Midbrain (tissue), 1 donor: ENCODE measurements at regions not wholly inside any gene's neighbourhood (a gene's known extent, or its start where the extent isn't known, plus 50 kb on each side); places are given as distances from the start of the nearest gene placed in this dataset.

ENCODE experiments used
- DNase-seq: peaks from one replicate; lab custom pipeline; 2025; lab: John Stamatoyannopoulos, UW

GRCh38 chr1:34270181-34270580 lies 93.5 kb downstream of the C1orf94 start:
- no peak for DNase-seq

DNA sequence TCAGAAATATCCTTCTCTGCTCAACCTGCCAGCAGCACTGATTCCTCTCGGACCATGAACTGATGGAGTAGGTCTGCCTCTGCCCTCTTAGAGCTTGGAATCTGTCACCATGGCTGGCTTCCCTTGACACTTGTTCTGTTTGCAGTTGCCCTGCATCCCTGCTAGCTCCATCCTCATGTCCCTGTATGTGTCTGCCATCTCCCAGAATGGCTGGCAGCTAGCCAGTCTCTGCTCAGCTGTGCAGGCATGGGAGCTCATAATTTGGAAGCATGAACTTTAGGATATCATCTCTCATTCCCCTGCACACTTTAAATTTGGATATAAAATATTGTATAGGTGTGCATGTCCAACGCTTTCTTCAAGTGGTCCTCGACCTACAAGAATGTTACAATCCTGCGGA lies 95.4 kb downstream of the C1orf94 start:
- no peak for DNase-seq

- DNase-seq, result no peak
Measured at GRCh38 chr1:34275150-34275549, 98.4 kb downstream of the C1orf94 start.

GRCh38 chr1:34276606-34277005 lies 99.9 kb downstream of the C1orf94 start:
- DNase-seq, result no peak

- DNase-seq, result no peak
Measured at GRCh38 chr1:34277150-34277549, 100.4 kb downstream of the C1orf94 start.

- no peak for DNase-seq
Measured at GRCh38 chr1:34278211-34278610, 101.5 kb downstream of the C1orf94 start.

- DNase-seq, result no peak
Measured at GRCh38 chr1:34279971-34280370, 103.3 kb downstream of the C1orf94 start.

GRCh38 chr1:34280509-34280908 lies 103.8 kb downstream of the C1orf94 start:
- no peak for DNase-seq

DNA sequence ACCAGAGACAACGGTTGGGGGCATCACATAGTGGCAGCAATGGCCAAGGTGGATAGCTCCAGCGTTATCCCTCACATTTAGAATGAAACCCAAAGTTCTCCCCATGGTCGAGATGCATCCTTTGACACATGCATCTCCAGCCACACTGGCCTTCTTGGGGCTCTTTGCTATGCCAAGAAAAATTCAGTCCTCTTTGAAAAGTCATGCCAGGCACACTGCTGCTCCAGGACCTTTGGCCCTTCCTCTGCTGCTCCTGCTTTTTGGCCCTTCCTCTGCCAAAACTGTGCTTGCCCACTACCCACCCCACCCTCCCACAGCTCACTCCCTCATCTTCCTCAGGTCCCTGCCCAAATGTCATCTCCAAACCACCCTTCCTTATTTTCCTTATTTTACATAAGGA lies 106.4 kb downstream of the C1orf94 start:
- DNase-seq, result no peak

DNA sequence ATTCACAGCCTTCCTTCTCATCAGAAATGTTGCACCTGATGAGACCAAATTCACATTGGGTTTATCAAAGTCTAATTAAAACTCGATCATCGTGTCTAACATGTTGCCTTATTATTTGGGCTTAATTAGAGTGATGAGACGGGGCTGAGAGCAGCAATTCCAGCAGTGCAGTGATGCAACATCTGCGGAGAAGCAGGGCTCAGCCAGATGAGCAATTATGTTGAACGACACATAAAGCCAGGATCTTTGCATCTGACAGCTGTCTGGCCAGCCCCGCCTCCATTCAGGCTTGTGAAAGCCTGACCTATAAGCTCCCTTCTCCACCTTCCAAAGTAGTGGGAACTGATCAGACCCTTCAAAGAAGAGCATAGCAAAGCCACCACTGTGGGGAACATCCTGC lies 109.8 kb downstream of the C1orf94 start:
- DNase-seq, result no peak

- no peak for DNase-seq
Measured at GRCh38 chr1:34290831-34291230, 114.1 kb downstream of the C1orf94 start.

GRCh38 chr1:34292472-34292871 lies 115.8 kb downstream of the C1orf94 start:
- DNase-seq, result no peak

GRCh38 chr1:34296059-34296458 lies 119.4 kb downstream of the C1orf94 start:
- DNase-seq, result no peak

DNA sequence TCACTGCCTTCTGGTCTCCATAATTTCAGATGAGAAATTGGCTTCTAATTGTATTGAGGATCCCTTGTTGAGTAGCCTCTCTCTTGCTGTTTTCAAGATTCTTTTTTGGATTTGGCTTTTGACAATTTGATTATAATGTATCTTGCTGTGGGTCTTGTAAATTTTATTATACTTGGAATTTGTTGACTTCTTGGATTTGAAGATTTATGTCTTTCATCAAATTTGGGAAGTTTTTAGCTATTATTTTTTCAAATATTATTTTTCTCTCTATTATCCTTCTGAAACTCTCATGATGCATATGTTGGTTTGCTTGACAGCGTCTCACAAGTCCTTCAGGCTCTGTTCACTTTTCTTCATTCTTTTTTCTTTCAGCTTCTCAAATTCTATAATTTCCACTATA lies 126.1 kb downstream of the C1orf94 start:
- DNase-seq, result no peak

DNA sequence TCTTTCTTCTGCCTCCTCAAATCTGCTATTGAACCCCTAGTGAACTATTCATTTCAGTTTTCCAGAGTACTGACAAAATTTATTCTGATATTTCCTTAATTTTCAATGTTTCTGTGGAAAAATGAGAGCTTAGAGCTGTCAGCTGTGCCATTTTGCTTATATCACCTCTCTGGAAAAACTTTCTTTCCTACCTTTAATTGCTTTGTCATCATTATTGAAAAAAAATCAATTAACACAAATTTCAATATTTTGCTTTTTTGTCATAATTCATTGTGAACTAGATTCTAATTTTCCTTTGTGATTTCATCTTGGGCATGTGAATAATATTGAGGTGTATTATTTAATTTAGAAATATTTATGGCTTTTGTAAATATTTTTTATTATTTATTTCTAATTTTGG lies 126.5 kb downstream of the C1orf94 start:
- DNase-seq, result no peak

GRCh38 chr1:34306568-34306967 lies 129.9 kb downstream of the C1orf94 start:
- no peak for DNase-seq

DNA sequence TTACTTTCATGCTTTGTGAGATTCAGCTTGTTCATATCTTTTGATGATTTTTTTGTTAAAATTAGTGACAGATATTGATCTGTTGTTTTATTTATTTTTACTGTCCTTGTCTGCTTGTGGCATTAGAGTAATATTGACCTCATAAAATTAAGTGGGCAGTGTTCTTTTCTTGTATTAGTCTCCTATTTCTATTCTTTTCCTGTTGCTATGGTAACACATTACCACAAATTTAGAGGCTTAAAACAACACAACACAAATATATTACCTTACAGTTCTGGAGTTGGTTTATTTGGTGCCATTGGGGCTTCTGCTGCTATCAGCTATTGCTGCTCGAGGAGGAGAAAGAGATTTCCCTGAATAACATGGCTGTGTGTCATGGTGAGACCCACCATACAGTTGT lies 135.7 kb downstream of the C1orf94 start:
- DNase-seq, result no peak

GRCh38 chr1:34315974-34316373 lies 139.3 kb downstream of the C1orf94 start:
- DNase-seq, result no peak

- no peak for DNase-seq
Measured at GRCh38 chr1:34316773-34317172, 140.1 kb downstream of the C1orf94 start.

GRCh38 chr1:34319218-34319617 lies 142.5 kb downstream of the C1orf94 start:
- no peak for DNase-seq

DNA sequence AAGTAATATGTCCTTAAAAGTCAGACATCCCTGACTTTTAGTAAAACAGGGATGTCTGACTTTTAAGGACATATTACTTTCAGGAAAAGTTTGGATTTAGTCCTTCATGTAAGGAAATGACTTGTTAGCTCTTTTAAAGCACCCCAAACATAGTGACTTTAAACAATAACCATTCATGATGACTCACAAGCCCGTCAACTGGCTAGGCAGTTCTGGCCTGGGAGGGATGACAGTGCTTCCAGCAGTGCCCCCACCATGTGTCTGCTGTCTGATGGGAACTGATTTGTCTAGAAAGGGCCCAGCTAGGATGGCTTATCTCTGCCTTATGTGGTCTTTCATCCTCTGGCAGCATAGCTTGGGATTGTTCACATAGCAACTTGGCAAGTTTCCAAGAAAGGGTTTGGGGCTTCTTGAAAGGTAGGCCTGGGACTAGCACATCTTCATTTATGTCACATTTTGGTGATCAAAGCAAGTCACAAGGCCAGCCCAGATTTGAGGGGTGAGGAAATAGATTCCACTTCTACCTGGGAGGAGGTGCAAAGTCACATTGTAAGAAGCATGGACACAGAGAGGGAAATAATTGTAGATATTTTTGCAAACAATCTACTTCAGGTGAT lies 143.5 kb downstream of the C1orf94 start:
- no peak for DNase-seq

- no peak for DNase-seq
Measured at GRCh38 chr1:34322969-34323368, 146.3 kb downstream of the C1orf94 start.

GRCh38 chr1:34324879-34325440 lies 148.3 kb downstream of the C1orf94 start:
- no peak for DNase-seq

- no peak for DNase-seq
Measured at GRCh38 chr1:34328281-34328799, 151.6 kb downstream of the C1orf94 start.
